GM13977 (cell line): ENCODE measurements at regions not wholly inside any gene's neighbourhood (a gene's known extent, or its start where the extent isn't known, plus 50 kb on each side); places are given as distances from the start of the nearest gene placed in this dataset.

Experiments
- DNase-seq: peaks from one replicate; pipeline ENCODE4 v3.0.0; 2012; ENCODE audit warnings: low spot score
- CTCF ChIP-seq: IDR thresholded peaks from 2 replicates; pipeline ENCODE4 v1.5.1; 2012; ENCODE audit warnings: mild to moderate bottlenecking, control low read depth; ENCODE audit not compliant: insufficient read depth; ENCODE audit errors: extremely low read depth, missing control alignments
- in situ Hi-C: fragments of 300-500 bp; cut with MboI; formaldehyde crosslinking; loops from one replicate; pipeline ENCODE4 v1.12.0; 2022; ENCODE audit warnings: low sequenced_read_pairs, low pct_unique_long_range_greater_than_20kb, mixed read lengths, inconsistent platforms; ENCODE audit not compliant: unreplicated experiment

GRCh38 chr7:85714043-85714578, 527.3 kb upstream of the SEMA3D start:
- TF ChIP-seq CTCF, result no peak
- in situ Hi-C loops, result no loop called here
- no peak for DNase-seq

DNA sequence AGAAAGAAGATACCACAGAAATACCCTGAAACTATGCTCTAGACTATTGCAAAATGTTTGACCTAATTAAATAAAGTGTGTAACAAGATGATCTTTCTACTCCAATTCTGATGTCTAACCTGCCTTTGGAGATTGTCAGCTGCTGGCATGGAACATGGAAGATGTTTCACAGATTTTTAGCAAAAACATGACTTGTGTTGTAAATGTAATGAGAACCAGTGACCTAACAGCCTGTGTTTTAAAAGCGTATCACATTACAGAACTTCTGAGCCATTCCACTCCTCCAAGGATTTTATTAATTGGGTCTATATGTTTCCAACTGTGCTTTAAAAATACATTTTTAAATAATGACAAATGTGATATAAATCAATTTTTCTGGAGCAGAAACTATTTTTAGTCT, 526.3 kb upstream of the SEMA3D start:
- in situ Hi-C loops, result no loop called here
- no peak for DNase-seq
- TF ChIP-seq CTCF, result no peak

DNA sequence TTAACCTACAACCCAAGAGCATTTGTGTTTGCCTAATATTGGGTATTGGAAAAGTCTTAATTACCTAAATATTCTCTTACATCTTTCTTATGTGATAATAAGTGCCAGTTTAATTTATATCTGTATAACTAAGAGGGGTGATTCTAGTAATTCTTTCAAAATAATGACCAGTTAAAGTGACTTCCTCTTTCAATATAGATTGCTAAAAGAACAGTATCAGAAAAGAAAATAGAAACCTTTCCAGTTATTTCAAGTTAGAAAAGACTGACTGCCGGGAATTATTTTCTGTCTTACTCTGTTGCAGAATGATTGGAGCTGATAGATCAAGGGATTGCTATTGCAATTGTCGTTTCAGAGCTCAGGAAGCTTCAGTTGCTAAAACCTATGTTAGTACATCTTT, 525.0 kb upstream of the SEMA3D start:
- no peak for DNase-seq
- in situ Hi-C loops, result no loop called here
- no peak for TF ChIP-seq CTCF

- in situ Hi-C loops, result no loop called here
- TF ChIP-seq CTCF, result no peak
- DNase-seq, result no peak
Measured at GRCh38 chr7:85710960-85711359, 524.1 kb upstream of the SEMA3D start.

DNA sequence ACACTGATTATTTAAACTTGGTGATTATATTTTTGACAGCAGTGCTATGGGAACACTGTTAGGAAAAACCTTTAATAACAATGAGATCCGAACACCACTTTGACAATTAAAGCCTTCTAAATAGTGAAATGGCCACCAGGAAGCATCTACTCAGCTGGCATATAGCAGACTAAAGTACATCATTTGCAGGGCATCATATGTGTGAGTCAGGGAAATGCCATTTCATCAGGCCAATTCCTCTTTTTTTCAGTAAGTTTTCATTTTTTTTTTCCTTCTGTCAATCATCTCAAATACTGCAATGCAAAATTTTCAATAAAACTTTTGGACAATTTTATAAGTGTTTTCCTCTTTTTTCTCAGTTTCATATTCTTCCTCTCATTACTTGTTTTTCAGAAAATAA, 521.4 kb upstream of the SEMA3D start:
- no peak for TF ChIP-seq CTCF
- in situ Hi-C loops, result no loop called here
- DNase-seq, result no peak

GRCh38 chr7:85705076-85705475, 518.2 kb upstream of the SEMA3D start:
- no peak for DNase-seq
- no peak for TF ChIP-seq CTCF
- in situ Hi-C loops, result no loop called here
